Fibroblast of skin of right biceps (primary cell): ENCODE measurements at regions not wholly inside any gene's neighbourhood (a gene's known extent, or its start where the extent isn't known, plus 50 kb on each side); places are given as distances from the start of the nearest gene placed in this dataset.
"Not testable (repeated sequence)": the region's sequence is repeated elsewhere in the genome, so short reads cannot be mapped to it uniquely, and the experiment has no call there.

Source experiments
- DNase-seq: peaks from one replicate; pipeline ENCODE4 v3.0.0-alpha.2; 2013

- peak; percentile 71 for DNase-seq
Measured at GRCh38 chr4:72767618-72768302, 198.7 kb upstream of the ADAMTS3 start.

- DNase-seq: not testable (repeated sequence)
Measured at GRCh38 chr4:72765788-72766187, 196.8 kb upstream of the ADAMTS3 start.

DNA sequence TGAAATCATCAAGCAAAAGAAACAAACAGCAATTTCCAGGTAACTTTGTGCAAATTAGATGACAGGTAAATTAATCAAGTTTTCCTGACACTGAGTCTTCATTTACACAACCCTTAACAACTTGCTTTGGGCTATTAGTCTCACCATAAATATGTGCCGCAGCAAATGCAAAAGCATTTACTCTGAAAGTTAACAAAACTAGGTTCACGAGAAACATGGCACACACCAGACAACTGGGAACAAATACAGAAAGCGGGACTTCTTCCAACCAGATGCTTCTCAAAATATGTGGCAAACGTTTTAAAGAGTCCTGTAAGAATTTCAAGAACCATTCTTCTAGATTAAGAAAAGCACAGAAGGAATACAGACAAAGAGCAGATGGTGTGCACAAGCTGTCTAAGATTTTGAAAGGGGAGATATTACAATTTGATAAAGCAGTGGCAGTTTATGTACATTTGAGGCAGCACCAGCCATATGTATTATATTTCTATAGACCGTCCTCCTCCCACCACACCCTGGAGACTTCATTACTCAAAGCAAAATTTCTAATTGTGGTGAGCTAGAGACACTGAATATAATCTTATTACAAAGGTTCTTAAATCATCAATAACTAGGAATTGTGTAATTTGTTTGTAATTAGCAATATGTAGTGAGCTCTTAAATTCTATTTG, 192.5 kb upstream of the ADAMTS3 start:
- DNase-seq: no peak

DNA sequence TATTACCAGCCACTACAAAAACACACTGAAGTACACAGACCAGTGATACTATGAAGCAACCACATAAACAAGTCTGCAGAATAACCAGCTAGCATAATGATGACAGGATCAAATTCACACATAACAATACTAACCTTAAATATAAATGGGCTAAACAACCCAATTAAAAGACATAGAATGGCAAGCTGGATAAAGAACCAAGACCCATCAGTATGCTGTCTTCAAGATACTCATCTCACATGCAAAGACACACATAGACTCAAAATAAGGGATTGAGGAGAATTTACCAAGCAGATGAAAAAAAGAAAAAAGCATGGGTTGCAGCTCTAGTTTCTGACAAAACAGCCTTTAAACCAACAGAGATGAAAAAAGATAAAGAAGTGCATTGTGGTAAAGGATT, 184.4 kb upstream of the ADAMTS3 start:
- DNase-seq: not testable (repeated sequence)

GRCh38 chr4:72744103-72744725, 175.2 kb upstream of the ADAMTS3 start:
- DNase-seq: no peak

- no peak for DNase-seq
Measured at GRCh38 chr4:72743078-72743477, 174.1 kb upstream of the ADAMTS3 start.

GRCh38 chr4:72715299-72715698, 146.3 kb upstream of the ADAMTS3 start:
- DNase-seq: no peak

DNA sequence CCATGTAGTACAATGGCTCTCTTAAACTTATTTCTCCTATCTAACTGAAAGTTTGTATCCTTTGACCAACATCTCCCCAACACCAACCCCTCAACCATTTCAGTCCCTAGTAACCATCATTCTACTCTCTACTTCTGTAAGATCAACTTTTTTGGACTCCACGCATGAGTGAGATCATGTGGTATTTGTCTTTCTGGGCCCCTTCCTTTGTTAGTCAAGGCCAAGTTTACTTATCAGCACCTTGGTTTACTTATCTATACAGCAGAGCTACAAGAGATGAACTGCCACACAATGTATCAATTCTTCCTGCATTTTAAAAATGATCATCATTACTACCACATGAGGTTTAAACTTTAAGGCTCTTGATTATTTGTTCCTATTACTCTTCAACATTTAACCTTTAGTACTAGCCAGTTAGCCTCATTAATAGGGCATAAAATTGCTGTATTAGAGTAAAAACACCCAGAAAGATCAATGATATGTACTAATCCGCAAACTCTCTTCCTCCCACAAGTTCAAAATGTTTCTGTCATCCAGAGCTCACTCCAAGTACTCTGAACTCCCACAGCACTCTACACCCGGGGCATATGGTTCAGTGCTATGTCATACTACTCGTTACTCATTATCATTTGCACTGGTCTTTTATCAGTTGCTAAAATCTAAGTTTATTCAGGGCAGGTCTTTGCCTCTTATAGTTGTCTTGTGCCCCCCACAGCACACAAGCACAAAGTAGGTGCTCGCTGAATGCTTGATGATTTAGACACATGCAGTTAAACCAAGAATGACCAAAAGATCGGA, 145.7 kb upstream of the ADAMTS3 start:
- DNase-seq: no peak

GRCh38 chr4:72712997-72713396, 144.0 kb upstream of the ADAMTS3 start:
- no peak for DNase-seq

DNA sequence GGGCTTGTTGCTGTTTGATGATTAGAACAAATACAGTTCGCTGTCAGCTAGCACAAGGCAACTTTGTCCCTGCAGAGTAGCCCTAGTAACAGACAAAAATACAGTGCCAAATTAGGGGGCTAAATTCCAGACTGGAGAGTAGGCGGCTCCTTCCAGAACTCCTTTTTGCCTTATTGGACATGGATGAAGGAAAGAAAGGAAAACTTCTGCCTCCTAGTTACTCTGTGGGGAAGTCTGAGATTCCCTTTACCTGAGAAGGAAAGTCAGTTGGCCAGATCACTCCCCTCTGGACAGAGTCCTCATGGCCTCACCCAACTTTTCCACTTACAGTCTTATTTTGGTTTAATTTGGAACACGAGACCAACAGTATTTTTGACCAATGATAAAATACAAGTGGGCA, 140.5 kb upstream of the ADAMTS3 start:
- no peak for DNase-seq

- DNase-seq: no peak
Measured at GRCh38 chr4:72706684-72707083, 137.7 kb upstream of the ADAMTS3 start.

DNA sequence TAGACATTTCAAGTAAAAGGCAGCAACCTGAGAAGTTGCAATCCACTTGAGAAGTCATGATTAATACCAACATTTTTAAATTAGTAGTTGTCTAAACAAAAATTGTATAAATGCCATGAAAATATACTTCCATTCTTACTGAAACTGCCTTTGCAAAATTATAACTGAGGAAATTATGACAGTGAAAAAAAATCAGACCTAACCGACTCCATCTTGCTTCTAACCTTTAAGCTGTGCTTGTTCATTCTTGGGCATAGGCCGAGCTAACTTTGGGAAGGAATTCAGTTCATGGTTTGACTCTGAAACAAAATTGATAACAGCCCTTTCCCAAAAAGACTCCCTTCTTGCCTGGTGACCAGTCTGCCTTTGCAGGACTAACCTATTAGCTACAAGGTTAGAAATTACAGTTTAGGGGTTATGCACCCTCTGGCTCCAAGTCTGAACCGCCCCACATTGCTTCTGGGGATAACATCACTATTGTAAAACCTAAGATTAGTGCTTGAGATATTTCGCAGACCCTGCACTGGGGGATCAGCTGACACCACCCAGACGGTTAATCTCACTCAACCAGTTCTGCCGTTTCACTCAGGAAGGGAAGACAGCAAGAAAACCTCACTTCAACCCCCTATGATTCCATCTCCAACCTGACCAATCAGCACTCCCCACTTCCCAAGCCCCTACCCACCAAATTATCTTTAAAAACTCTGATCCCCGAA, 136.1 kb upstream of the ADAMTS3 start:
- DNase-seq: not testable (repeated sequence)

- no peak for DNase-seq
Measured at GRCh38 chr4:72702948-72703347, 133.9 kb upstream of the ADAMTS3 start.

- peak; percentile 46 for DNase-seq
Measured at GRCh38 chr4:72701987-72702819, 133.2 kb upstream of the ADAMTS3 start.

- DNase-seq: no peak
Measured at GRCh38 chr4:72690771-72691170, 121.8 kb upstream of the ADAMTS3 start.

- DNase-seq: no peak
Measured at GRCh38 chr4:72689923-72690322, 120.9 kb upstream of the ADAMTS3 start.

DNA sequence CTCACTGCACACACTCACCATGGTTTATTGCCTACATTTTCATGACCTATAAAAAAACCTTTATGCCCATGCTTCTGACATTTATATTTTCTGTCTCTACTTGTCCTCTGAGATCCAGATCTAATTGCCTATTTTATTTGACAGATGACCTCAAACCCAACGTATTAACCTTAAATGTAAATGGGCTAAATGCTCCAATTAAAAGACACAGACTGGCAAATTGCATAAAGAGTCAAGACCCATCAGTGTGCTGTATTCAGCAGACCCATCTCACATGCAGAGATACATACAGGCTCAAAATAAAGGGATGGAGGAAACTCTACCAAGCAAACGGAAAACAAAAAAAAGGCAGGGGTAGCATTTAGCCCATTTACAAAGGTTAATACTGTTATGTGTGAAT, 117.4 kb upstream of the ADAMTS3 start:
- not testable (repeated sequence) for DNase-seq

- no peak for DNase-seq
Measured at GRCh38 chr4:72679666-72680065, 110.6 kb upstream of the ADAMTS3 start.

- no peak for DNase-seq
Measured at GRCh38 chr4:72677886-72678285, 108.9 kb upstream of the ADAMTS3 start.

- DNase-seq: no peak
Measured at GRCh38 chr4:72677265-72677664, 108.2 kb upstream of the ADAMTS3 start.

DNA sequence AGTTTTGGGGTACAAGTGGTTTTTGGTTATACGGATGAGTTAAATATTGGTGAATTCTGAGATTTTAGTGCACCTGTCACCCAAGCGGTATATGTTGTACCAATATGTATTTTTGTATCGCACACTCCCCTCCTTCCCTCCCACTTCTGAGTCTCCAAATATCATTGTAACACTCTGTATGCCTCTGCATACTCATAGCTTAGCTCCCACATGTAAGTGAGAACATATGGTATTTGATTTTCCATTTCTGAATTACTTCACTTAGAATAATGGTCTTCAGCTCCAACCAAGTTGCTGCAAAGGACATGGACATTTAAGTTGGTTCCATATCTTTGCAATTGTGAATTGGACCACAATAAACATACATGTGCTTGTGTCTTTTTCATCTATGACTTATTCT, 103.0 kb upstream of the ADAMTS3 start:
- no peak for DNase-seq

GRCh38 chr4:72670521-72670920, 101.5 kb upstream of the ADAMTS3 start:
- no peak for DNase-seq
